ENCODE measurements at regions not wholly inside any gene's neighbourhood (a gene's known extent, or its start where the extent isn't known, plus 50 kb on each side); places are given as distances from the start of the nearest gene placed in this dataset.

DNA sequence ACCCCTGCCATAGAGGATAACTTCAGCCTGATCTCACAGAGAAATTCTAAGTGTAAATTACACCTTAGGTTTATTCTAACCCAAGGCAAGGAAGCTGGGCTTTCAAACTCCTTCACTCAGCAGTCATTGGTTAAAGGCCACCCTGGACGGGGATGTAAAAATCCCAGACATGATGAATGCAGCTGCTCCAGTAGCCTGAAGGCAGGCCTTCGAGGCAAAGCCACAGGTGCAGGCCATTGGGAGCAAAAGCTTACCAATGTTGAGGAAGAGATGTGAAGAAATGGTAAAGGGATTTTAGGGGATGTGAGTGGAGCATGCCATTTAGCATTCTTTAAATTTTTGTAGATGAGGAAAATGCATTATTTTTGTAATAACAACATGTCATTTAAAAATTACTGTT, 514.4 kb downstream of the XYLT1 start:
- no peak for DNase-seq (ENCODE audit: low read depth, low spot score)
- TF ChIP-seq ZNF274 (IDR thresholded peaks at IDR 0.05; ENCODE audit: low read depth, low read length) (no peak), YY1 (IDR thresholded peaks at IDR 0.05; ENCODE audit: insufficient read depth, insufficient read length) (no peak), SUZ12 (IDR thresholded peaks at IDR 0.05; ENCODE audit: extremely low read depth, insufficient read depth, insufficient read length) (no peak)

DNA sequence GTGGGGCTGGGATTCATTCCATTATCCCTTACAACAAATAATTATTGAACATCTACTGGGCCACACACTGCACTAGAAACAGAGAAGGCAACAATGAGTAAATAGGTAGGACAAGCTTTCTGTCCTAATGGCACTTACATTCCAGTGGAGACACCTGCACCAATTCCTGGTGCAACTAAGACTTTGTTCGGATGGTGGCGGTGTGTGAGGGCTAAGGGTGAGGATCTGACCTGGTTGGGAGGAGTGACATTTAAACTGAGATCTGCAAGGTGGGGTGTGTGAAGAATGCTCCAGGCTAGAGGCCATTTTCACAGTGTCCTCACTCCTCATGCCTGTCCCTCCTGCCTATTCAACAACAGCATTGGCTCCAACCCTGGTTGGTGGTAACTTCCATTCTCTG, 510.0 kb downstream of the XYLT1 start:
- H3K4me3 ChIP-seq (ENCODE audit: insufficient read length, low read depth) = no peak overlapping the region
- H3K9ac ChIP-seq (ENCODE audit: insufficient read length, low read depth) = no peak overlapping the region
- H3K27me3 ChIP-seq (ENCODE audit: insufficient read depth, insufficient read length) = no peaks in the 10 kb centered on the region
- H3K9me3 ChIP-seq (ENCODE audit: insufficient read depth, low read length) = no peaks in the 10 kb centered on the region
- no peak for DNase-seq (ENCODE audit: low read depth, low spot score)
- H3K36me3 ChIP-seq (ENCODE audit: insufficient read depth, insufficient read length, low read length) = no peaks in the 10 kb centered on the region
- TF ChIP-seq SUZ12 (IDR thresholded peaks at IDR 0.05; ENCODE audit: extremely low read depth, insufficient read depth, insufficient read length) = no peak
- no peak for TF ChIP-seq YY1 (IDR thresholded peaks at IDR 0.05; ENCODE audit: insufficient read depth, insufficient read length)
- TF ChIP-seq ZNF274 (IDR thresholded peaks at IDR 0.05; ENCODE audit: low read depth, low read length) = no peak
- no peaks in the 10 kb centered on the region for H3K4me1 ChIP-seq (ENCODE audit: insufficient read depth, insufficient read length)

More for the DNA sequence above, 514.4 kb downstream of the XYLT1 start:
- Histone ChIP-seq H3K27me3 (ENCODE audit: insufficient read depth, insufficient read length) (no peaks in the 10 kb centered on the region), H3K9ac (ENCODE audit: insufficient read length, low read depth) (no peak overlapping the region), H3K9me3 (ENCODE audit: insufficient read depth, low read length) (no peaks in the 10 kb centered on the region), H3K4me3 (ENCODE audit: insufficient read length, low read depth) (no peak overlapping the region), H3K36me3 (ENCODE audit: insufficient read depth, insufficient read length, low read length) (no peaks in the 10 kb centered on the region), H3K4me1 (ENCODE audit: insufficient read depth, insufficient read length) (no peaks in the 10 kb centered on the region)

DNA sequence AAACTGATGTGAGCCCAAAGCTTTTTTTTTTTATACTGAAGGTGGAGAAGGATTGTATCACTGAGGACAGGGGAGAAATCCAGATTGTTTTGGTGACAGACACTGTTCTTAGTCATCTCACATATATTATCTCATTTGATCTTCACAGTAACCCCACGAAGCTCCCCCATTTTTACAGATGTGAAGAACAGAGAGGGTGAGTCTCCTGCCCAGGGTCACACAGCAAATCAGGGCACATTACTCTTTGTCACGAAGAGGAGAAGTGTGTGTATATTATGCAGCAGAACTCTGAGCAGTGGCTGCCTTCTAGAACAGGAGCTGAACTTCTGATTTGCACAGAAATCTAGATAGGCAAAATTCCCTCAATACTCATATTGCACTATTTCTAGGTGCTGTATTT, 504.3 kb downstream of the XYLT1 start:
- no peaks in the 10 kb centered on the region for H3K9me3 ChIP-seq (ENCODE audit: insufficient read depth, low read length)
- no peaks in the 10 kb centered on the region for H3K27me3 ChIP-seq (ENCODE audit: insufficient read depth, insufficient read length)
- H3K36me3 ChIP-seq (ENCODE audit: insufficient read depth, insufficient read length, low read length) = no peaks in the 10 kb centered on the region
- no peak for TF ChIP-seq SUZ12 (IDR thresholded peaks at IDR 0.05; ENCODE audit: extremely low read depth, insufficient read depth, insufficient read length)
- TF ChIP-seq YY1 (IDR thresholded peaks at IDR 0.05; ENCODE audit: insufficient read depth, insufficient read length) = no peak
- TF ChIP-seq ZNF274 (IDR thresholded peaks at IDR 0.05; ENCODE audit: low read depth, low read length) = no peak
- no peak overlapping the region for H3K4me3 ChIP-seq (ENCODE audit: insufficient read length, low read depth)
- H3K9ac ChIP-seq (ENCODE audit: insufficient read length, low read depth) = no peak overlapping the region
- no peak for DNase-seq (ENCODE audit: low read depth, low spot score)
- no peaks in the 10 kb centered on the region for H3K4me1 ChIP-seq (ENCODE audit: insufficient read depth, insufficient read length)

DNA sequence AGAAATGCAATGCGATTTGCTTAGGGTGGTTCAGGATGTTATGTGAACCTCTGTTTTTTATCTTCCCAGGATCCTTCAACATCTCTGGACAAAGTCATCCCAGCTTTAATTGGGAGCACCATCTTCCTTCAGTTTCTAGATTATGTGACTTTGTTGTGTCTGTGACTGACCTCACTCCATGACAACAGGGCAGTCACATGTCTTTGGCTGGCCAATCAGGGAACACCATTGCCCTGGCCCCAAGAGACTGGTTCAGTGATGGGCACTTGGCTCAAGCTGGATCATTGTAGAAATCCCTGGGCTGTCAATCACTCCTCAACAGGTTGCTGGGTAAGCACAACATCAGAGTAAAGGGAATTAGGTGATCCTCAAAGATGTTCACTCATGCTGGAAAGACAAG, 499.7 kb downstream of the XYLT1 start:
- Histone ChIP-seq H3K4me3 (ENCODE audit: insufficient read length, low read depth) (no peak overlapping the region), H3K9ac (ENCODE audit: insufficient read length, low read depth) (no peak overlapping the region), H3K9me3 (ENCODE audit: insufficient read depth, low read length) (no peaks in the 10 kb centered on the region), H3K36me3 (ENCODE audit: insufficient read depth, insufficient read length, low read length) (no peaks in the 10 kb centered on the region), H3K4me1 (ENCODE audit: insufficient read depth, insufficient read length) (no peaks in the 10 kb centered on the region), H3K27me3 (ENCODE audit: insufficient read depth, insufficient read length) (no peaks in the 10 kb centered on the region)
- TF ChIP-seq ZNF274 (IDR thresholded peaks at IDR 0.05; ENCODE audit: low read depth, low read length) (no peak), SUZ12 (IDR thresholded peaks at IDR 0.05; ENCODE audit: extremely low read depth, insufficient read depth, insufficient read length) (no peak), YY1 (IDR thresholded peaks at IDR 0.05; ENCODE audit: insufficient read depth, insufficient read length) (no peak)
- no peak for DNase-seq (ENCODE audit: low read depth, low spot score)

DNA sequence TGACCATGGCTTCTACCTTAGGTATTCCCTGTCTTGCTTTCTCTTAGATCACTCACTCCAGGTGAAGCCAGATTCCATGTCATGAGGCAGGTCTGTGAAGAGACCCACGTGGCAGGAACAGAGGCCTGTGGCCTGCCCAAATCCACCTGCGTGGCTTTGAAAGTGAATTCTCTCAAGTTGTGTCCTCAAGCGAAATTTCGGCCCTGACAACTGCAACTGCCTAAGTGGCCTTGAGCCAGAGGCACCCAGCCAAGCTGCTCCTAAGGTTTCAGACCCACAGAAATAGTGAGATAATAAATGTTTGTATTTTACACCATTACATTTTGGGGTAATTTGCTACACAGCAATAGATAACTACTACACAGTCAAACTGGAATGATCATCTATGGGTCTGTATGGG, 497.9 kb downstream of the XYLT1 start:
- Histone ChIP-seq H3K36me3 (ENCODE audit: insufficient read depth, insufficient read length, low read length) (no peaks in the 10 kb centered on the region), H3K4me3 (ENCODE audit: insufficient read length, low read depth) (no peak overlapping the region), H3K4me1 (ENCODE audit: insufficient read depth, insufficient read length) (no peaks in the 10 kb centered on the region), H3K9ac (ENCODE audit: insufficient read length, low read depth) (no peak overlapping the region), H3K27me3 (ENCODE audit: insufficient read depth, insufficient read length) (no peaks in the 10 kb centered on the region), H3K9me3 (ENCODE audit: insufficient read depth, low read length) (no peaks in the 10 kb centered on the region)
- no peak for TF ChIP-seq YY1 (IDR thresholded peaks at IDR 0.05; ENCODE audit: insufficient read depth, insufficient read length)
- no peak for TF ChIP-seq SUZ12 (IDR thresholded peaks at IDR 0.05; ENCODE audit: extremely low read depth, insufficient read depth, insufficient read length)
- no peak for TF ChIP-seq ZNF274 (IDR thresholded peaks at IDR 0.05; ENCODE audit: low read depth, low read length)
- DNase-seq (ENCODE audit: low read depth, low spot score) = no peak

DNA sequence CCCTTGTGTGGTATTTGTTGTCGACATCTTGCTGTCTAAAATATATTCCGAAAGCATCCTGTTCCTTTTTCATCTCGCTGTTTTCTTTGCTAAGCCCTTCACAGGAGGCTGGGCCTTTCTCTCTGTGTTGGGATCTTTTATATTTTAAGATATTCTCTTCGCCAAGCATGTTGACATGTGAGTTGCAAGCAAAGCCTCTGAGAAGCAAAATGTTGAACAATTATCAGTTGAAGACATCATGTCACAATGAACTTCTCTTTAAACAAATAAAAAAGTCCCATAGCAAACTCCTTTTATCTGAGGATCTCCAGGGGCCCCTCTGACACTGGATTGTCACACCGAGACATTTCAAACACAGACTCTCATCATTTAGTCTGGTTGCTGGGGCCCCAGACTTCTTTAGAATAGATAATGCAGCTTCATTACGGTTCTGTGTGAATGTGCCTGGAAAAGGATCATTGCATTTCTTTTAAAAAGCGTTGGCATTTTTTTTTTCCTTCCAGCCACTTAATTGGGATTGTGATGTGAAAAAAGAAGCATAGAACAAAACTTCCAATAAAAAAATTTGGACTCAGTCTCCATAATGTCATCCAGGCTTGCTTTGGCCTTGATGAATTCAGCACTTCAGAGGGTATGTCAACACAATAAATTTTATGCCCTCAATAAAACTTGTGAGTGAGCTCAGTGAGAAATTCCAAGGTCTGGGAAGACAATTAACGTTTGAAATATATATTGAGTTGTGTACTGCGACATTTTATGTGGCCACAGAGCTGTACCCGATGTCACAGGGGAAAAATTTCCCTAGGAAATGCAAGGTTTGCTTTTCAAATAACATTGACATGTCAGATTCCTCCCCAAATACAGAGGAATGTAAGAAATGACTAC, 496.8 kb downstream of the XYLT1 start:
- Histone ChIP-seq H3K4me3 (ENCODE audit: insufficient read length, low read depth) (no peak overlapping the region), H3K36me3 (ENCODE audit: insufficient read depth, insufficient read length, low read length) (no peaks in the 10 kb centered on the region), H3K9ac (ENCODE audit: insufficient read length, low read depth) (no peak overlapping the region), H3K27me3 (ENCODE audit: insufficient read depth, insufficient read length) (no peaks in the 10 kb centered on the region), H3K9me3 (ENCODE audit: insufficient read depth, low read length) (no peaks in the 10 kb centered on the region), H3K4me1 (ENCODE audit: insufficient read depth, insufficient read length) (no peaks in the 10 kb centered on the region)
- no peak for DNase-seq (ENCODE audit: low read depth, low spot score)
- no peak for TF ChIP-seq SUZ12 (IDR thresholded peaks at IDR 0.05; ENCODE audit: extremely low read depth, insufficient read depth, insufficient read length)
- TF ChIP-seq YY1 (IDR thresholded peaks at IDR 0.05; ENCODE audit: insufficient read depth, insufficient read length) = no peak
- no peak for TF ChIP-seq ZNF274 (IDR thresholded peaks at IDR 0.05; ENCODE audit: low read depth, low read length)

DNA sequence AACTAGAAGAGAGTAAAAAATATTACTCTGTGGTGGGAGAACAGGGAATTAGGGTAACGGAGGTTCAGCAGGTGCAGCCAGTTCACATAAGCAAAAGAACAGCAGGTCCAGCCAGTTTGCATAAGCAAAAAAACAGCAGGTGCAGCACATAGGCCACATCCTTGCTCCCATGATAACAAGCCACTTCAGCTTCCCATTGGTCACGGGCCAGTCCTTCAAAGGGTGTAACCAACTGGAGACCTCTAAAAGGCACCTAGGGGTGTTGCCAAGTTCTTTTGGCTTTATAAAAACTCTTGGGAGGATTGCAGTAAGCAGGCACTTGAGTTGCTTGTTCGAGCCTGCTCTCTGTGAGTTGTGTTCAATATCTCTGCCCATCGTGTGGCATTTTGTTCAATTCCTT, 488.1 kb downstream of the XYLT1 start:
- no peaks in the 10 kb centered on the region for H3K9me3 ChIP-seq (ENCODE audit: insufficient read depth, low read length)
- TF ChIP-seq ZNF274 (IDR thresholded peaks at IDR 0.05; ENCODE audit: low read depth, low read length) (no peak), SUZ12 (IDR thresholded peaks at IDR 0.05; ENCODE audit: extremely low read depth, insufficient read depth, insufficient read length) (no peak), YY1 (IDR thresholded peaks at IDR 0.05; ENCODE audit: insufficient read depth, insufficient read length) (no peak)
- no peaks in the 10 kb centered on the region for H3K4me1 ChIP-seq (ENCODE audit: insufficient read depth, insufficient read length)
- H3K9ac ChIP-seq (ENCODE audit: insufficient read length, low read depth) = no peak overlapping the region
- DNase-seq (ENCODE audit: low read depth, low spot score) = no peak
- no peak overlapping the region for H3K4me3 ChIP-seq (ENCODE audit: insufficient read length, low read depth)
- H3K27me3 ChIP-seq (ENCODE audit: insufficient read depth, insufficient read length) = no peaks in the 10 kb centered on the region
- no peaks in the 10 kb centered on the region for H3K36me3 ChIP-seq (ENCODE audit: insufficient read depth, insufficient read length, low read length)
